ENCODE measurements at regions not wholly inside any gene's neighbourhood (a gene's known extent, or its start where the extent isn't known, plus 50 kb on each side); places are given as distances from the start of the nearest gene placed in this dataset.

- no peak for DNase-seq
Observed at GRCh38 chr10:8504499-8504898, 450.0 kb downstream of the GATA3 start.

GRCh38 chr10:8507156-8507555, 452.7 kb downstream of the GATA3 start:
- no peak for DNase-seq

- no peak for DNase-seq
Observed at GRCh38 chr10:8508882-8509281, 454.4 kb downstream of the GATA3 start.

- no peak for DNase-seq
Observed at GRCh38 chr10:8510471-8510870, 456.0 kb downstream of the GATA3 start.

GRCh38 chr10:8511026-8511425, 456.5 kb downstream of the GATA3 start:
- DNase-seq = no peak

- no peak for DNase-seq
Observed at GRCh38 chr10:8513155-8514147, 459.0 kb downstream of the GATA3 start.

GRCh38 chr10:8520382-8520781, 465.9 kb downstream of the GATA3 start:
- DNase-seq = no peak

GRCh38 chr10:8527773-8528172, 473.3 kb downstream of the GATA3 start:
- DNase-seq = no peak

GRCh38 chr10:8531116-8531515, 476.6 kb downstream of the GATA3 start:
- DNase-seq = no peak

GRCh38 chr10:8532647-8533046, 478.2 kb downstream of the GATA3 start:
- DNase-seq = no peak

GRCh38 chr10:8533462-8533861, 479.0 kb downstream of the GATA3 start:
- no peak for DNase-seq

- no peak for DNase-seq
Observed at GRCh38 chr10:8534096-8534495, 479.6 kb downstream of the GATA3 start.

GRCh38 chr10:8534891-8535290, 480.4 kb downstream of the GATA3 start:
- DNase-seq = no peak

GRCh38 chr10:8539056-8539455, 484.6 kb downstream of the GATA3 start:
- DNase-seq = no peak

- no peak for DNase-seq
Observed at GRCh38 chr10:8543361-8544056, 489.0 kb downstream of the GATA3 start.

GRCh38 chr10:8544057-8544380, 489.5 kb downstream of the GATA3 start:
- no peak for DNase-seq

- DNase-seq = no peak
Observed at GRCh38 chr10:8544500-8544899, 490.0 kb downstream of the GATA3 start.

GRCh38 chr10:8554574-8554973, 500.1 kb downstream of the GATA3 start:
- no peak for DNase-seq

GRCh38 chr10:8556321-8556720, 501.8 kb downstream of the GATA3 start:
- no peak for DNase-seq

- DNase-seq = no peak
Observed at GRCh38 chr10:8563478-8563877, 509.0 kb downstream of the GATA3 start.

GRCh38 chr10:8566737-8567136, 512.2 kb downstream of the GATA3 start:
- DNase-seq = no peak

GRCh38 chr10:8568401-8568800, 513.9 kb downstream of the GATA3 start:
- DNase-seq = no peak

GRCh38 chr10:8575620-8576019, 521.1 kb downstream of the GATA3 start:
- DNase-seq = no peak

- DNase-seq = no peak
Observed at GRCh38 chr10:8576281-8576680, 521.8 kb downstream of the GATA3 start.

Data from NCI-H510A treated with DMSO at 0.1 percent for 48 hours (cell line).